OCI-M2 (cell line): ENCODE measurements at regions not wholly inside any gene's neighbourhood (a gene's known extent, or its start where the extent isn't known, plus 50 kb on each side); places are given as distances from the start of the nearest gene placed in this dataset.

Experiments
- DNase-seq: peaks from one replicate; lab custom pipeline; 2025; ENCODE audit not compliant: unreplicated experiment; lab: John Stamatoyannopoulos, UW

DNA sequence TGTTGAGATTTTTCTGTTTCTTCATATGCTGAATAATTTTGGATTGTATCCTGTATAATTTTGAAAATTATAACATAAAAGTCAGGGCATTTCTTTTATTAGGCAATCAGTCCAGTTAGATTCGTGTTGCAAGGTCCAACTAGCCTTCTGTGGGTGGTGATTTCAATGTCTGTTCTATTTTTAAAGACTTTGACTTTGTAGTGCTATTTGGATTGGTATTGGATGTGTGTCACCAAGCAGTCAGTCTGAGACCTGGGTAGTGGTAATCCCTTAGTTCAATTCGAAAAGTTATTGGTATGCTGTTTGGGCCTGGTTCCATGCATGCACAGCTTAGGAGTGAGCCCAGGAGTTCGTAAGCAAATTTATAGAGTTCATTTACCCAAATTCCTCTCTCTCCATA lies 82.2 kb downstream of the EPDR1 start:
- no peak for DNase-seq

GRCh38 chr7:38006559-38006958 lies 86.1 kb downstream of the EPDR1 start:
- no peak for DNase-seq

DNA sequence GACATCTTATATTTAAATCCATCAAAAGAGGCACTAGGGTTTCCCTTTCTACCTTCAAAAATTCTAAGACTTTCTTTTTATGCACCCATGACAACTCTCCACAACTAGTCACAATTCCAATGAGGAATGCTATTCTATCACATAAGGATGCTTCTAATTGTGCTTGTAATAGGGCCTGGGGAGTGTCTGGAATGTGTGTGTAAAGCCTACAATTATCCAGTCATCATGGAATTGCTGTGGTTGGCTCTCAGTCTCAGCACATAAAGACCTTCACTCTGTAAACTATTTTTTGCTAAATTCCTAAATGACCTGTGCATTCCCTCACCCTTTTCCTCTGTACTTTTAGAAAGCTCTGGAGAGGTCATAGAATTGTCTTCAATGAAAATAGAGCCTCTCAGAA lies 86.7 kb downstream of the EPDR1 start:
- DNase-seq = no peak

- DNase-seq = no peak
Measured at GRCh38 chr7:38013246-38013645, 92.8 kb downstream of the EPDR1 start.

DNA sequence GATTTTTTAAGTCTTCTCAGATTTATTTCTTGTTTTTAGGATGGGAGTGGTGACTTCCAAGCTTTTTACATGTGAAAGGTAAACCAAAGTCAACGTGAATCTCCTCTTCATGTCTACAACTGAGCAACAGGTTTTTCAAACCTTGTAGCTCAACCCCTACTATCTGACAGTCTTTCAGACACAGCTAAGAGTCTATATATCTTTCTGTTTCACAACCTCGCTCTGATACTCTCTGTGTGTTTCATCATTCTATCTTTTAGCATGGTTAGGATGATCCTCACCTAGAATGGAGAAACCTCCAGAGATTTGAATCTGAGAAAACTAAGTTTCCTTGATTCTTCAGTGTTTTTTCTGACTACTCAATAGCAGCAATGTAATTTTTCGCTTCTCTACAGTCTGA lies 96.1 kb downstream of the EPDR1 start:
- no peak for DNase-seq

DNA sequence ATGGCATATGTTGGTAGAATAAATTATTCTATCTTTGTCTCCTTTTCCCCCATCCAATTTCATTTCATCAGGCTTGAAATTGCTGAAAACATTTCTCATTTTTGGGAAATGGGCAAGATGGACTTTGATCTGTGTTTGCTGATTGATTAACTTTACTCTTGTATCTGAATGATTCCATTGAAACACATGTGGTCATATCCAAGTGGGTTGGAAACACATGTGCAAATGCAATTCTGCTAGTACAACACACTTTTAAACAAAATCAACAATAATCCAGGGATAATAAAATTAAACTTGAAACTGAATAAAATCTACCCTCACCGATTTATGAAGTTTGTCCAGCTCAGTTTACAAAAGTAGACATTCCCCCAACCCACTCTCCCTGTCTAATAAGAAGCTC lies 96.9 kb downstream of the EPDR1 start:
- no peak for DNase-seq

DNA sequence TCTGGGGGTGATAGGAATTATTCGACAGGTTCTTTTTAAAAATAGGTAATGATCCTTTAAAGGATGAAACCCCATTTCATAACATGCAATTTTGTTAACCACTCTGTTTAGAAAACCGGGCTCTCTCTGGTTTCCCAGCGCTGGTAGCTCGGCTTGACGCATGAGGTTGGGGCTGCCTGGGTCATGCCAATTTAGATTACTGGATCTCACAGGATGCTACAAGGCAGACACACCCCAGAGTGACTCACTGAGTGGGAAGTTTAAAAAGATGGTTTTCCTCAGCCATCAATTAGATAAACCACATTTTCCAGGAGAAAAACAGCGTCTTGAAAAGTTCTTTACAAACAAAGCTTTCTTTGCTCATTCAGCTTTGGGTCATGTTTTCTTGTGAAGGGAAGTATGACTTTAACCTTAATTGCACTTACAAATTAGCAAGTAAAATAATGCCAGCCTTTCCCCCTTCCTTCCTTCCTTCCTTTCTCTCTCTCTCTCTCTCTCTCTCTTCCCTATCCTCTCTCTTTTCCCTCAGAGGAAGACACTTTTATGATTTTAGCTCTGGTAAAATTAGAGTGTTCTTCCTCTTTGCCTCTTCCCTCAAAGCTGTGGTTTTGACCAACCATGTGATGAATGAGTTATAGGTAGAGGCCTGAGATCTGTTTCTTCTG lies 99.8 kb downstream of the EPDR1 start:
- DNase-seq = no peak

DNA sequence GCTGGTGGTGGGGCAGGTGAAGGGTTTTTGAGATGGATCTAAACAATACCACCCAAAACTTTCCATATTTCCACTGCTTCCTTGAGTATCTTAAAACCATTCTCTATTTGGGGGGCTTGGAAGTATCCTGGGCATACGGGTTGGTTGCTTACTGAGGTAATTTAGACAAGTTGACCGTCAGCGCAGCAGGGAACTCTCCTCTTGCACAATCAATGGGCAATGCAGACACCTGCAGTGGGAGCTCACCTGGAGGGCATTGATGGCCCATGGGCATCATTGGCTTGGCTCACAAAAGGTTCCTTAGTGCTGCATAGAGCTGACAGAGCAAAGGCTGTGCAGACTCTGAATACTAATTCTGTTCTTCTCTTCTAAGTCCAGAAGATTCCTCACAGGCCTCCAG lies 101.5 kb downstream of the EPDR1 start:
- DNase-seq = no peak

GRCh38 chr7:38025815-38026214 lies 105.4 kb downstream of the EPDR1 start:
- DNase-seq = no peak

DNA sequence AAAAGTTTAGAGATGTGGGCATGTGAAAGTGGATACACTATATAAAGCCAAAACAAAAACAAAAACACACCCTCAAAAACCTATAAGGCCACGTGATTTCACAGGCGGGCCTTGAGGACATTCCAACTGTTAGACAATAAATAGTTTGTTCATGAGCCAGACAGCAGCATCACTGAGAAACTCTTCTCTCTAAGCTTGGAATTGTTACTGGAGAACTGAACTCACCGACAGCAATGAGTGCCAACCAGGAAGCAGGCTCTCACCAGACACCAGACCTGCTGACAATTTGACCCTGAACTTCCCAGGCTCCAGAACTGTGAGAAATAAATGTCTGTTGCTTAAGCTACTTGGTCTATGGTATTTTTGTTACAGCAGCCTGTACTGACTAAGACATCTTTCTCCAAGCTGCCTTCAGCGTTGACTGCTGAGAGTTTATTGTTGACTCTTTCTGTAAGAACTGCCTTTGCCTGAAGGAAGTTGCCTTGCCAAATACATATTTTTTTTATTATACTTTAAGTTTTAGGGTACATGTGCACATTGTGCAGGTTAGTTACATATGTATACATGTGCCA lies 107.5 kb downstream of the EPDR1 start:
- no peak for DNase-seq

DNA sequence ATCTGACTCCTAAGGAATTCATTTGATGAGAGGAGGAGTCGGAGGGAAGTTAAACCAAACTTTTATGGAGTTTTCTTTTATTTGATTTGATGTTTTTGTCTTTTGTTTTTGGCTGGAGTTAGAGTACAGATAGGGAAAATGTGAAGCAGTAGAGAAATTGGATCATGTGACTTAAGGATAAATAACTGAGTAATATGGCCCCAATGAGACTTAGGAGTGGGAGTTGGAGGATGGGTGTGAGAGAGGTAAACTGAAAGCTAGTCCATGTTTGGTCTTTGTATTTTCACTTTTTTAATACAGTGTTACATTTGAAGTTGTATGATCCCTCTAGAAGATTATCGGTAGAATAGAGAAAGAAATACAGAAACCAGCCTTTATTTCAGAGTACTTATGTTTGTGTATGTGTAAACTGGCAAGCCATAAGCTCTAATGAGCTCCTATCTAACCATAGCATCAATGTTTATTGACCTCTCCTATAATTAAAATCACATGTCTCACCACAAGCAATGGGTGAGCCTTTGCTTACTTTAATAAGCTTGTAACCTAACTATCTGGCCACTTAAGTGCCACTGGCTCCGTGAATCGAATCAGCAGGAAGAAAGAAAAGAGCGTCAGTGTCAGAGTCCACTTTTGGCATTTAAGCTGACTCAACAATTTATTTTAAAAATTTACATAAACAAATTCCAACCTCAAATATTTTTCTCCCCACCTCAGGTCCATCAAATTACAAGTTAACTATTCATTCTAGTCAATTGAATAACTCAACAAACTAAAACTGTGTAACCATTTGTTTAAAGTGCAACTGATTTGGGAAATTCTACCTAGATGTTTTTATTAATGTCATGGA lies 113.8 kb downstream of the EPDR1 start:
- DNase-seq = no peak

- DNase-seq = no peak
Measured at GRCh38 chr7:38040831-38041230, 120.4 kb downstream of the EPDR1 start.

- no peak for DNase-seq
Measured at GRCh38 chr7:38049679-38050078, 128.4 kb upstream of the STARD3NL start.

DNA sequence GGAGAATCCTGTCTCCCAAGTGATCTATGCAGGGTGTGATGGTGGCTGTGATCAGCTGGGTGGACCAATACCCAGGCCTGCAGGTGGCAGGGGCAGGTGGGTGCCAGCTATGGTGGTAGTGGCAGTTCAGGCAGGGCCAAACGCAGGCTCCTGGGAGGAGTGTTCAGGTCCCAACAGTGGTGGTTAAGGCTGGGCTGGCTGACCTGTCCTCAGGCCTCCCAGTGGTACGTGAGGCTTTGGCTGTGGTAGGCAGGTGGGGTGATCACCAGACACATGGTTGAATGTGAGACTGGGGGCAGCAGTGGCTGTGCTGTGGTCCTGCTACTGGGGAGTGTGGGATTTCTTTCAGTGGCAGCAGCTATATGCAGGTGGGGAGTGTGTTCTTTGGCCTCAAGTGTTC lies 126.7 kb upstream of the STARD3NL start:
- no peak for DNase-seq

DNA sequence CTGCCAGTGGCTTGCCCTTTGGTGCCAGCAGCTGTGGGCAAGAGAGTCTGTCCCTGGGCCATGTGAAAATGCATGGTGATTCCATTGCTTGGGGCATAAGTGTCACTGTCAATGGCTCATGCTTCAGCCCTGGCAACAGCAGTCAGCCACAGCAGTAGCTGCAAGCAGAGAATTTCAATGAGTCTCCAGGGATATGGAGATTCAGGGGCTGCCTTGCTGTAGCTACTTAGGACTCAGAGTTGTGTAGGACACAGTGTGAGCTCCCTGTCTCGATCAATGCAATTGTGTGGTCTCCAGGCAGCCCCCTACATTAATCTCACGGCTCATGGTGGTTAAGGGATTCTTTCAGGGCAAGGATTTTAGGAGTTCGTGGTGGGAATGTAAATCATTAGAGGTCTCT lies 126.3 kb upstream of the STARD3NL start:
- no peak for DNase-seq

GRCh38 chr7:38052786-38053185 lies 125.3 kb upstream of the STARD3NL start:
- no peak for DNase-seq

GRCh38 chr7:38054199-38054598 lies 123.8 kb upstream of the STARD3NL start:
- no peak for DNase-seq

GRCh38 chr7:38057829-38058228 lies 120.2 kb upstream of the STARD3NL start:
- no peak for DNase-seq

- no peak for DNase-seq
Measured at GRCh38 chr7:38060116-38060515, 117.9 kb upstream of the STARD3NL start.

DNA sequence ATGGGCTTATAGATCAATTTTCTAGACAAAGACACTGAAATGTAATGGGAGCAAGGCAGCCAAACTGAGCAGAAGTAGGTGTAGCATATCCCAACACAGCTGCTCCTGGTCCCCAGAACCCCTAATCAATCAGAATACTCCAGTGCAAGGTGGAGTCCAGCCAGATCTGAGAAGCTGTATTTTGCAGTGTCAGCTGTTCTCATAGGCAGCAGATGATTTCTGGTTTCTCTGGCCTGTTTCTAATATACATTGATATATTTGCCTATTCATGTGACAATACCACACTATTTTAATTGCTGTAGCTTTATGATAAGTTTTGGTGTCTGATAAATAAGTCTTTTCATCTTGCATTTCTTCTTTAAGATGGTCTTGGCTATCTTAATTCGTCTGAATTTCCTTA lies 117.4 kb upstream of the STARD3NL start:
- no peak for DNase-seq

GRCh38 chr7:38066391-38066790 lies 111.7 kb upstream of the STARD3NL start:
- DNase-seq = no peak

DNA sequence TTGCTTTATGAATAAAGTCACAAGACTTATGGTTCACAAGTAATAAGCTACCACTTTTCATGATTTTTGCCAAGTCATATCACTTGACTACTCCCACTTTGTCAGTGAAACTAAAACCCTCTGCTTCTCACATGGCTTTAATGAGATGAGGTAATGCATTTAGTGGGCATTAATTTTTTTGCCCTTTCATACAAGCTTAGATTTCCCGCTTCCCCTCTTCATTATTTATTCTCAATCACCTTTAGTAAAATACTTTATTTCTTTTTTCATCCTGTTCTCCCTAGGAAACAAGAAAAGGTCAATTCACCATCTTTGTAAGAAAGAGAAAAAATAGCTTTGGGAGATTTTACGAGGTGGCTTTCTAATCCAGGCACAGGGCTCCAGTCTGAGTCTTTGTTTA lies 109.6 kb upstream of the STARD3NL start:
- no peak for DNase-seq
